HEK293T (cell line): ENCODE measurements at regions not wholly inside any gene's neighbourhood (a gene's known extent, or its start where the extent isn't known, plus 50 kb on each side); places are given as distances from the start of the nearest gene placed in this dataset.

Source experiments
- ARNT ChIP-seq: fragments of 450-650 bp; IDR thresholded peaks from 2 replicates; pipeline ENCODE4 v1.6.1; 2017; ENCODE audit warnings: mild to moderate bottlenecking
- CTBP1 ChIP-seq: fragments of 450-650 bp; IDR thresholded peaks from 2 replicates; pipeline ENCODE4 v1.6.1; 2016; ENCODE audit warnings: borderline replicate concordance
- FOXK2 ChIP-seq: fragments of 450-650 bp; IDR thresholded peaks from 2 replicates; pipeline ENCODE4 v1.6.1; 2016; ENCODE audit warnings: mild to moderate bottlenecking
- NFRKB ChIP-seq: fragments of 450-650 bp; IDR thresholded peaks from 2 replicates; pipeline ENCODE4 v1.6.1; 2016; ENCODE audit warnings: mild to moderate bottlenecking, moderate library complexity
- PKNOX1 ChIP-seq: fragments of 450-650 bp; IDR thresholded peaks from 2 replicates; pipeline ENCODE4 v1.6.1; 2016

- TF ChIP-seq PKNOX1 (no peak), NFRKB (no peak), FOXK2 (no peak), ARNT (no peak), CTBP1 (no peak)
Measured at GRCh38 chr15:31276596-31277298, 49.9 kb upstream of the KLF13 start.
